OCI-LY7 (cell line): ENCODE measurements at regions not wholly inside any gene's neighbourhood (a gene's known extent, or its start where the extent isn't known, plus 50 kb on each side); places are given as distances from the start of the nearest gene placed in this dataset.

Experiments used
- CTCF ChIP-seq: fragments of 200-600 bp; sonication (generic); conservative IDR thresholded peaks from 2 replicates; pipeline ENCODE4 v1.5.1; 2014; ENCODE audit warnings: mild to moderate bottlenecking, antibody characterized with exemption, low read length, moderate library complexity, mixed read lengths
- EZH2phosphoT487 ChIP-seq: fragments of 200-600 bp; sonication (generic); IDR thresholded peaks from 2 replicates; pipeline ENCODE4 v1.6.1; 2018; ENCODE audit warnings: low read depth, borderline replicate concordance, mild to moderate bottlenecking, mixed run types, antibody characterized with exemption, low read length, moderate library complexity, mixed read lengths

- TF ChIP-seq CTCF: no peak
- TF ChIP-seq EZH2phosphoT487: no peak
Observed at GRCh38 chr18:44424645-44425035, 256.0 kb upstream of the SETBP1 start.
